BE2C (cell line): ENCODE measurements at regions not wholly inside any gene's neighbourhood (a gene's known extent, or its start where the extent isn't known, plus 50 kb on each side); places are given as distances from the start of the nearest gene placed in this dataset.

Experiments used
- DNase-seq: peaks from one replicate; pipeline ENCODE4 v3.0.0-alpha.2; 2020
- H3K27me3 ChIP-seq: fragments of 250-450 bp; sonication (Bioruptor Pico); 2 replicates; pipeline ENCODE4 v1.5.1; 2020; ENCODE audit warnings: mild to moderate bottlenecking
- H3K36me3 ChIP-seq: fragments of 250-450 bp; sonication (Bioruptor Pico); 2 replicates; pipeline ENCODE4 v1.5.1; 2020; ENCODE audit warnings: mild to moderate bottlenecking
- H3K4me1 ChIP-seq: fragments of 250-450 bp; sonication (Bioruptor Pico); 2 replicates; pipeline ENCODE4 v1.5.1; 2020
- H3K4me3 ChIP-seq: 2 replicates; pipeline ENCODE4 v1.5.1; 2011; ENCODE audit warnings: low read depth, low read length
- H3K9me3 ChIP-seq: fragments of 250-450 bp; sonication (Bioruptor Pico); 2 replicates; pipeline ENCODE4 v1.5.1; 2020
- TF ChIP-seq, protein P1 (sequence below): IDR thresholded peaks from 2 replicates; pipeline ENCODE4 v1.5.1; 2012; ENCODE audit warnings: mild to moderate bottlenecking, low read depth, low read length

DNA sequence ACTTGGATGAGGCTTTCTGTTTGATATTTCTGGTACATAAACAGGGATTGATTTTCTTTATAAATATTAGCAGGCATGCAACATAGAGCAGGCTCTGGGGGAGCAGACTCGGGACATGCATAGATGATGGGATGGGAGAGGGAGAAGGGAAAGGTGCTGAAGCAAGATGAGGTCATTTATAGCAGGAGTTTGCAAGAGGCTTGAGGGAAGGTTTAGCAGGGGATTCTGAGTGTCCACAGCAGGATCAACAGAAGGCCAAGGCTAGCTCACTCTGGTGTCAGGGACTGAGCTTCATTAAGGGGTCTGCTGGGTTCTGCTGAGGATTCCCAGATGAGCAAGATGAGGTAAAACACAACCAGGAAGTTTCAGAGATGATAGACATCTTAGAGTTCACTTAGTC is 309.1 kb upstream of the CELF4 start:
- TF ChIP-seq, protein P1, sequence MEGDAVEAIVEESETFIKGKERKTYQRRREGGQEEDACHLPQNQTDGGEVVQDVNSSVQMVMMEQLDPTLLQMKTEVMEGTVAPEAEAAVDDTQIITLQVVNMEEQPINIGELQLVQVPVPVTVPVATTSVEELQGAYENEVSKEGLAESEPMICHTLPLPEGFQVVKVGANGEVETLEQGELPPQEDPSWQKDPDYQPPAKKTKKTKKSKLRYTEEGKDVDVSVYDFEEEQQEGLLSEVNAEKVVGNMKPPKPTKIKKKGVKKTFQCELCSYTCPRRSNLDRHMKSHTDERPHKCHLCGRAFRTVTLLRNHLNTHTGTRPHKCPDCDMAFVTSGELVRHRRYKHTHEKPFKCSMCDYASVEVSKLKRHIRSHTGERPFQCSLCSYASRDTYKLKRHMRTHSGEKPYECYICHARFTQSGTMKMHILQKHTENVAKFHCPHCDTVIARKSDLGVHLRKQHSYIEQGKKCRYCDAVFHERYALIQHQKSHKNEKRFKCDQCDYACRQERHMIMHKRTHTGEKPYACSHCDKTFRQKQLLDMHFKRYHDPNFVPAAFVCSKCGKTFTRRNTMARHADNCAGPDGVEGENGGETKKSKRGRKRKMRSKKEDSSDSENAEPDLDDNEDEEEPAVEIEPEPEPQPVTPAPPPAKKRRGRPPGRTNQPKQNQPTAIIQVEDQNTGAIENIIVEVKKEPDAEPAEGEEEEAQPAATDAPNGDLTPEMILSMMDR: no peak
- Histone ChIP-seq H3K4me1 (no peaks in the 10 kb centered on the region), H3K36me3 (no peaks in the 10 kb centered on the region), H3K9me3 (no peaks in the 10 kb centered on the region), H3K27me3 (no peaks in the 10 kb centered on the region), H3K4me3 (no peak overlapping the region)
- DNase-seq: no peak

DNA sequence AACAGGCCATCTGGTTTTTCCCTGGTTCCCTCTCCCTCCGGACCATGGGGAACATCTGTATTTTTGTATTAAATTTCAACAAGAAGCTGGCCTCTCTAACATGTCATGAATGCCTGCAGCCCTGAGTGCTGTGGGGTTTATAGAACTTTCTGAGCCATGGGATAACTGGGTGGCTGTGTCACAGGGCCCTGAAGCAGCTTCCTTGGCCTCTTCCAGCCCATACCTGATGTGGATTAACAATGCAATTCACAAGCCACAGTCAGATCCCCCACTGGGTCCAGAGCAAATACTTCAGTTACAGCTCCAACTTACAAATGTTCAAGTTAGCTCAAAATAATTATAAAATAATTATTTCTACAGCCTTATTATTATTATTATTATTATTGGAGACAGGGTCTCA is 307.8 kb upstream of the CELF4 start:
- Histone ChIP-seq H3K4me3 (no peak overlapping the region), H3K36me3 (no peaks in the 10 kb centered on the region), H3K4me1 (no peaks in the 10 kb centered on the region), H3K27me3 (no peaks in the 10 kb centered on the region), H3K9me3 (no peaks in the 10 kb centered on the region)
- TF ChIP-seq, protein P1: no peak
- DNase-seq: no peak

DNA sequence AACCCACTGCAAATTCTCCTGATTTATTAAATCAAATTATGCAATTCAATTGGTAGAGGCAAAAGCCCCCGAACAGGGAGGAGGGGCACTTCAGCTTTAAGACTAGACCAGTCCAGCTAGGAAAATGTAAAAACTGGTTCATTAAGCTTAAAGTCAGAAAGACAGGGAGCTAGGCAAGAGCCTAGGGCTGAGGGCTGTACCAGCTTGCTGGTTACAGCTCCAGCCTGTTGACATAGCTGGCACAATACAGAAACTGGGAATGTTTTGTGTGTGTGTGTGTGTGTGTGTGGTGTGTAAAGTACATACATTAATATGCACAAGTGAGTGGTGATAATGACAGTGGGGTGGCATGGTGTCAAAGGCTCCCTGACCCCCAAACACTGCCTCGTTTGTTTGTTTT is 307.0 kb upstream of the CELF4 start:
- no peaks in the 10 kb centered on the region for H3K36me3 ChIP-seq
- H3K27me3 ChIP-seq: no peaks in the 10 kb centered on the region
- H3K4me1 ChIP-seq: no peaks in the 10 kb centered on the region
- H3K9me3 ChIP-seq: no peaks in the 10 kb centered on the region
- H3K4me3 ChIP-seq: no peak overlapping the region
- TF ChIP-seq, protein P1: no peak
- DNase-seq: no peak

DNA sequence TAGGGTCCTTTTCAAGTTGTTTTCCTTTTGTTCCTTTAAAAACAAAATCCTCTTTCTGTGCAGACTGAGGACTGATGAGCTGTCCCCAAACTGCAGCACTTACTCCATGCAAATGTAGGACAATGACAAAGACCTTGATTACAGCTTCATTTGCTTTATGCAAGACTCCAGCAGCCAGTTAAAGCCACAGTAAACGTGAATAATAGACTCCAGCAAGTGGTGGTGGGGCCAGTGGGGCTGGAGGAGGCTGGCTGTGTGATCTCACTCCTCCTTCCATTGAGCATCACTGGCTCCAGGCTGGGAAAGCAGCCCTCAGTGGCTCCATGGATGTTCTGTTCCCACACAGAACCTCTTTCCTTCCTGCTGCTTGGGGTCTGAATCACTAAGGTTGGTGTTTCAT is 306.0 kb upstream of the CELF4 start:
- Histone ChIP-seq H3K27me3 (no peaks in the 10 kb centered on the region), H3K9me3 (no peaks in the 10 kb centered on the region), H3K4me3 (no peak overlapping the region), H3K36me3 (no peaks in the 10 kb centered on the region), H3K4me1 (no peaks in the 10 kb centered on the region)
- no peak for DNase-seq
- TF ChIP-seq, protein P1: no peak

DNA sequence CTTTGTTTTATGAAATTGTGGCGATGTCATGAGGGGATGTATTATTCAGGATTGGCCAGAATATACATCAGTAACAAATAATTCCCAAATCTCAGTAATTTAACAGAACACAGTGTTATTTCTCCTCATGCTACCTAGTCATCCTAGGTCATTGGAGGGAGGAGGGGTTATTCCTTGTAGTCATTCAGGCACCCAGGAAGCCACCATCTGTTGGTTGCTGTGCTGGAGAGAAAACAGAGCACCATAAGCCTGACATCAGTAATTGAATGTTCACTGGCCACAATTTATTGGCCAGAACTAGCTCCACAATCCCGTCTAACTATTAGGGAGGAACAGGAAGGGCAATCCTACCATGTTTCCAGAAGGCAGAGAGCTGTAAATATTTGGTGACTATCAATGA is 303.5 kb upstream of the CELF4 start:
- Histone ChIP-seq H3K27me3 (no peaks in the 10 kb centered on the region), H3K36me3 (no peaks in the 10 kb centered on the region), H3K9me3 (no peaks in the 10 kb centered on the region), H3K4me3 (no peak overlapping the region), H3K4me1 (no peaks in the 10 kb centered on the region)
- TF ChIP-seq, protein P1: no peak
- DNase-seq: peak; percentile 7

DNA sequence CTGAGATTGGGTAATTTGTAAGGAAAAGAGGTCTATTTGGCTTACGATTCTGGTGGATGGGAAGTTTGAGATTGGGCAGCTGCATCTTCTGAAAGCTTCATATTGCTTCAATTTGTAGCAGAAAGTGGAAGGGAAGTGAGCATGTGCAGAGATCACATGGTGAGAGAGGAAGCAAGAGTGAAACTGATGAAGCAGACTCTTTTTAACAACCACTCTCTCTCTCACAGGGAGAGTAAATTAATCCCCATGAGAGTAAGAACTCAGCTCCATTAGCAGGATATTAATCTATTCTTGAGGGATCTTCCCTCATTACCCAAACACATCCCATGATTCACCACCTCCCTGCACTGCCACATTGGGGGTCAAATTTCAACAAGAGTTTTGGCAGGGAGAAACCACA is 298.5 kb upstream of the CELF4 start:
- no peaks in the 10 kb centered on the region for H3K36me3 ChIP-seq
- no peak for DNase-seq
- H3K4me1 ChIP-seq: no peaks in the 10 kb centered on the region
- no peak overlapping the region for H3K4me3 ChIP-seq
- no peaks in the 10 kb centered on the region for H3K9me3 ChIP-seq
- H3K27me3 ChIP-seq: no peaks in the 10 kb centered on the region
- TF ChIP-seq, protein P1: no peak
